ENCODE measurements at regions not wholly inside any gene's neighbourhood (a gene's known extent, or its start where the extent isn't known, plus 50 kb on each side); places are given as distances from the start of the nearest gene placed in this dataset.

DNA sequence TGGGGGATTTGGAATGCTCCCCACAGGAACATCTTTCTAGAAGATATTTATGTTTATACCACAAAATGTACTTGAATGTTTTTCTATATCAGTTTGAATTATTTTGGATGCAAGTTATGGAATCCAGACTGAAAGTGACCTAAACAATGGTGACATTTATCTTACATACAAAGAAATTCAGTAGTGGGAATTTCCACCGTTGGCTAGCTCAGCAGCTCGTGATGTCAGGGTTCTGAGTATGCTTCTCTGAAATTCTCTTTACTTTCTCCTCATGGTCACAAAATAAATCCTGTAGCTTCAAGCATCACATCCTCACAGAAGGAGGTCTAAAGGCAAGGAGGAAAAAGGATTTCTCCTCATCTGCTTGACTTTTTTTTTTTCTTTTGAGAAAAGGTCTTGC, 105.3 kb downstream of the AKAIN1 start:
- FAIRE-seq: no peak
- no peak for DNase-seq (ENCODE audit: insufficient read length, low spot score)

DNA sequence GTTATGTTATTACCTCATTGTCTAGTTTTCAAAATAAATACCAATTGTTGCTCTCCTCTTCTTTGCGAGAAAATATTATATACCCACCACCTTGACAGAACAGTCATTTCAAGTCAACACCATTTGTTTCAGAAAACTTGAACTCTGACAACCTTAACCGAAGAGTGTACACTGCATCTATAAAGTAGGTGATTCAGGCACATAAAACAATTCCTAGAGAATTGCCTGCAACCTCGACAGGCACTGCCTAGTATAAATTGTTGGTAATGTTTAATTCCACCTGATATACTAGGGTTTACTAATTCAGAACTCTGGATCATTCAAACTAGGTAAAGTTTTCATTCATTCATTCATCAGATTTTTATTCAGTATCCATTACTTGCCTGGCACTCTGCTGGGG, 121.8 kb downstream of the AKAIN1 start:
- FAIRE-seq: no peak

DNA sequence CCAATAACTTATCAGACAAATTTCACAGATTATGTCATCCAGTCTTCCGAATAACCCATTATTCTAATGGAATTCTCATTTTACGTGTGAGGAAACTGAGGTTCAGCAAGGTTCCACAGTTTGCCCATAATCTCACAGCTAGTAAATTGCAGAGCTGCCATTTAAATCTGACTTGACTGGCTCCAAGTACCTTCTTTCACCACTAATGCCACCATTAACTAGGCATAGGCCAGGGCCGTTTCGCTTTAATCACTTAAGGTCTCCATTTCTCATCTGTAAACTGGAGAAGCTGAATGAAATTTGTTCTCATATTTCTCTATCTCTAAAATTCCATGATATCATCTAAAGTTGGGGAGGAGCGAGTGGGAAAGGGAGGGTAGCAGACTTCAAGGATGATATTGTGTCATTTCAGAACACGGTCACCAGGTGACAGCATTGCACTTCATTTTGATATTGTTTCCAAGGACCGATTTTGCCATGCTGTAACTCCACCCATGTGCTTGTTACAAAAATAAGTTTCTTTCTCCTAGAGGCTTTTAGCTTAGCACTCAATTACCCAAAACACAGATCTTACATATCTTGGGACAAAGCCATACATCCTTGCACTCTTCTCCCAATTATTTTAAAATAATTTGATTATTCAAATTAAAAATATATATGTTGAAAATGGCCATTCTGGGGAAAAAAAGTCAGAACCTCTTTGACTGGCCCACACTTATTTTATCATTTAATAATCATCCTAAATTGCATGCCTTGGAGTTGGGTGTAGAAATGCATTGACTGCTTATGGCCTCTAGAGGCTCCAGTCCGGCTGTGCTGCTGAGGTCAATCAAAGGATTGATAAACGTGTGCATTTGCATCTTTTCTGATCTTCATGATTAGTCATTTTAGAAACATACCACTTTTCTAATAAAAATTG, 123.8 kb downstream of the AKAIN1 start:
- peak; percentile 6 for DNase-seq (ENCODE audit: insufficient read length, low spot score)
- no peak for FAIRE-seq

More for the DNA sequence above, 121.8 kb downstream of the AKAIN1 start:
- no peak for DNase-seq (ENCODE audit: insufficient read length, low spot score)

DNA sequence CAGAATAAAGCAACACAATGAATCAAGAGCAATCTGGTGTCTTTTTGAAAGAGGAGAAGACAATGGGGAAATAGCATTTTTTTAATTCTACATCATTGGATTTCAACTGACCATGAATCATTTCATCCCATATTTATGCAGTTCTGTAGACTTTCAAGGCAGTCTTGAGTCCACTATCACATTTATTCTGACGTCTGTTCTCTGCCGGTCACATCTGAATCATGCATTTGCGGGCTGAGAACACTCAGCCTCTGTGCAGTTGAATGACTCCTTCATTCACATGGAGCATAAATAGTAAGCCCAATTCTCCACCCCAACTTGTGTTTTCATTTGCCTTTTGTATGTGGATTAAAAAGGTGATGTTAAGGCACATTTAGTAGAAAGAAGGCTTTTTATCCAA, 128.2 kb downstream of the AKAIN1 start:
- no peak for FAIRE-seq
- no peak for DNase-seq (ENCODE audit: insufficient read length, low spot score)

DNA sequence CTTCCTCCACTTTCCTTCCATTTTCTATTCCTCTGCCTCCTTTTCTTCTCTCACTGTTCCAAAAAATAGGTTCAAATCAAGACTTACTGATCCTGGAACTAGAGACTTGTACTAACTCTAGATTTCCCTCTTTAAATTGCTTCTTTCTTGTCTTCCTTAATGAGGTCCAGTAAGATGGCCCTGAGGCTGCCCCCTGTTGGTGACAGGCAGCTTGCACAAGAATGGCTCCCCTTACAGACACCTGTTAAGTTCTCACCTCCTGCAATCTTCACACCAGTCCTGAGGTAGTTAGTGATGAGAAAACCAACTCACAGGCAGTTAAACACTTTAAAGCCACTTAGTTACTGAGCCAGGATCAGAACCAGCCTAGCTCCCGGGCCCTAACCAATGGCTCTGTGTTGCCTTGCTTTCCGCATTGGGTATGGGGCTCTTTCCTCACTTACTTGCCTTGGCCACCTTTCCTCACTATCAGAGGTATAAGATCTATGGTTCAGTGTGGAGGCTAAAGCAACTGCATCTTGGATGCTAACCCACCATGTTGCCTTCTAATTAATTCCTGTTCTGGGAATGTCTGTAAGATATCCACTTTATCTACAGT, 130.6 kb downstream of the AKAIN1 start:
- DNase-seq (ENCODE audit: insufficient read length, low spot score): no peak

DNA sequence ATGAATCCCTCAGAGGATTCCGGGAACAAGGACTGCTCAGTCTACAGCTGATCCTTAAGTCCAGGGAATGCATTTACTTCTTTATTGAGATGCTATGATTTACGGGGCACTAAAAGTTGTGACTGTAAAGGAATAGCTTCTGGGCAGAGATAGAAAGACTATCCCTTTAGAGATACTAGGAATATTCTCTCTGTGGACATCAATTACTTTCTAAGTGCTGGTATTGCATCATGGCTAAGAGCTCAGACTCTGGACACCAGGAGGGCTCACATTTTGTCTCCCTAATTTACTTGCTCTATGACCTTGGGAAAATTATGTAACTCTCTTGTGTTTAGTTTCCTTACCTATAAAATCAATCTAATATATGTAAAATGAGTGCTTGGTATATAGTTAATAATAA, 131.4 kb downstream of the AKAIN1 start:
- DNase-seq (ENCODE audit: insufficient read length, low spot score): no peak
- FAIRE-seq: no peak

More for the DNA sequence above, 130.6 kb downstream of the AKAIN1 start:
- FAIRE-seq: no peak

DNA sequence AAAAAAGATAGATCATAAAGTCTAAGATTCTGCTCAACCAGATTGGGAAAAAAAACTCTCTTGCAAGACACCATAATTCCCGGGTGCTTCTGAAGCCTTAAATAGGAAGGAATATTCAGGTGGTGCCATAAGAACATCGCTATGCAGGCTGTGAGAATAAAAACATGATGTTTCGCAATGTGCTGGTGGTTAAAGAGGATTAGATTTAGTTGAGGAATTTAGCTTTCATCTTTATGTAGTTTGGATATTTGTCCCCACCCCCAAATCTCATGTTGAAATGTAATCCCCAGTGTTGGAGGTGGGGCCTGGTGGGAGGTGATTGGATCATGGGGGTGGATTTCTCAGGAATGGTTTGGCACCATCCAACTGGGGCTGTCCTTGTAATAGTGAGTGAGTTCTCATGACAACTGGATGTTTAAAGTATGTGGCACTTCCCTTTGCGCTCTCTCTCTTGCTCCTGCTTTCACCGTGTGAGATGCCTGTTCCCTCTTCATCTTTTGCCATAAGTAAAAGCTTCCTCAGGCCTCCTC, 132.2 kb downstream of the AKAIN1 start:
- FAIRE-seq (no peak), DNase-seq (ENCODE audit: insufficient read length, low spot score) (no peak)

DNA sequence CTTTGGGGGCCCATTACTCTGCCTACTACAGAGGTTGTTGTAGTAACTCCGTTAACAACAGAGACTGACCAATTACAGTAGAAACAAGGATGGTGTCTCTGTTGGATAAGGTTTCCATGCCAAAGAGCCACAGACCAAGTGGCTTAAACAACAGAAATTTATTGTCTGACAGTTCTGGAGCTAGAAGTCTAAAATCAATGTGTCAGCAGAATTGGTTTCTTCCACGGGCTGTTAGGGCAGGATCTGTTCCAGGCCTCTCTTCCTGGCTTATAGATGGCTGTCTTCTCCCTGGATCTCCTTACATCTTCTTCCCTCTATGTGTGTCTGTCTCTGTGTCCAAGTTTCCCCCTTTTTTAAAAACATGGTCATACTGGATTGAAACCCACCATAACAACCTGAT, 135.3 kb downstream of the AKAIN1 start:
- no peak for DNase-seq (ENCODE audit: insufficient read length, low spot score)
- no peak for FAIRE-seq

DNA sequence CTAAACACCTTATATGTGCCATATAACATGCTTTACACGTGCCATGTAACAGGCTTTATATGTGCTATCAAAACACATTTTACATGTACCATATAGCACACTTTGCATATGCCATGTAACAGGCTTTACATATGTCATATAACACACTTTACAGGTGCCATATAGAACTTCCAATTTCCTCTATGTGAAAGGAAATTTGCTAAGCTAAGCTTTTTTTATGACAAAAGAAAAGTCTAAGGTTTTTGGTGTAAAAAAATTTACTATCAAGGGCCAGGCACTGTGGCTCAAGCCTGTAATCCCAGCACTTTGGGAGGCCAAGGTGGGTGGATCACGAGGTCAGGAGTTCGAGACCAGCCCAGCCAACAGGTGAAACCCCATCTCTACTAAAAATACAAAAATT, 136.5 kb downstream of the AKAIN1 start:
- FAIRE-seq (no peak), DNase-seq (ENCODE audit: insufficient read length, low spot score) (no peak)

DNA sequence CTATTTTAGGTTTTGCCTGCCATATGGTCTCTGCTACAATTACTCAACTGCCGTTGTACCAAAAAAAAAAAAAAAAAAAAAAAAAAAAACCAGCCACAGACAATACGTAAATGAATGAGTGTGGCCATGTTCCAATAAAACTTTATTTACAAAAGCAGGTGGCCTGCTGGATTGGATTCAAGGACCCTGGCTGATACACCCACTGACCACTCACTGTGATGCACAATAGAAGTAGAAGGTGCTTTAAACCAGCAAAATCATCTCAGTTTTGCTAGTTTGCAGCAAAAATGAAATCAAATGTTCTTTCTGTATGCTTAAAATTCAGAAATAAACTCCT, 137.4 kb downstream of the AKAIN1 start:
- DNase-seq (ENCODE audit: insufficient read length, low spot score) (no peak), FAIRE-seq (no peak)

DNA sequence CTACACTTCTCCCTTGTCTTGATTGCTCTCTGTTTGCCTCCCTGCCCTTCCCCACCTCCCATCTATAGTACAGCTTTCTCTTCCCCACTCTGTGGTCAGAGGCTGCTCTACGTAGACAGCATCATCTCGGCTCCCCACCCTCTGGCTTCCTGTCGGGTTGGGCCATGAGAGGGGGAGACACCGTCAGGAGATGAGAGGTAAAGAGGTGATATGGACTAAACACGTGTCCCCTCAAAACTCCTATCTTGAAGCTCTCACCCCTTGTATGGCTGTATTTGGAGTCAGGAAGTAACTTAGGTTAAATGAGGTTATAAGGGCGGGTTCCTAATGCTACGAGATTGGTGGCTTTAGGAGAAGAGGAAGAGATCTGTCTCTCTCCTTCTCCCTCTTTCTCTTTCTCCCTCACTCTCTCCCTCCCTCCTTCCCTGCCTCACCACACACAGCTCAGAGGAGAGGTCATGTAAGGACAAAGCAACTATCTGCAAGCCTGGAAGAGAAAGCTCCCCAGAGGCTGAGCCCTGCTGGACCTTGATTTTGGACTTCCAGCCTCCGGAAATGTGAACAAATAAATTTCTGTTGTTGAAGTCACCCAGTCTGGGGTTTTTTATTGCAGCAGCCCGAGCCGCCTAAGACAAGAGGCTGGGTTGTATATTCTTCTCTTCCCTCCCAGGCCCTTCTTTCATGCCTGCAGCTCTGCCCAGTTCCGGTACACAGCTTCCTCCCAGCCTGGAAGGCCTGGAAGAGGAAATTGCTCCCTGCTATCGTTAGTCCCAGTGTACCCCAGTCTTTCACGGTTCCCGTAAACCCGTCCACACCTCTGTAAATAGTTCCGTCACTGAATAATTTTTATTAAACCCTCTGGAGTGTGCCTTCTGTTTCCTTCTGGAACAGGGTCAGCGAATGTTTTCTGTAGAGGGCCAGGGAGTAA, 138.0 kb downstream of the AKAIN1 start:
- DNase-seq (ENCODE audit: insufficient read length, low spot score): no peak
- no peak for FAIRE-seq

DNA sequence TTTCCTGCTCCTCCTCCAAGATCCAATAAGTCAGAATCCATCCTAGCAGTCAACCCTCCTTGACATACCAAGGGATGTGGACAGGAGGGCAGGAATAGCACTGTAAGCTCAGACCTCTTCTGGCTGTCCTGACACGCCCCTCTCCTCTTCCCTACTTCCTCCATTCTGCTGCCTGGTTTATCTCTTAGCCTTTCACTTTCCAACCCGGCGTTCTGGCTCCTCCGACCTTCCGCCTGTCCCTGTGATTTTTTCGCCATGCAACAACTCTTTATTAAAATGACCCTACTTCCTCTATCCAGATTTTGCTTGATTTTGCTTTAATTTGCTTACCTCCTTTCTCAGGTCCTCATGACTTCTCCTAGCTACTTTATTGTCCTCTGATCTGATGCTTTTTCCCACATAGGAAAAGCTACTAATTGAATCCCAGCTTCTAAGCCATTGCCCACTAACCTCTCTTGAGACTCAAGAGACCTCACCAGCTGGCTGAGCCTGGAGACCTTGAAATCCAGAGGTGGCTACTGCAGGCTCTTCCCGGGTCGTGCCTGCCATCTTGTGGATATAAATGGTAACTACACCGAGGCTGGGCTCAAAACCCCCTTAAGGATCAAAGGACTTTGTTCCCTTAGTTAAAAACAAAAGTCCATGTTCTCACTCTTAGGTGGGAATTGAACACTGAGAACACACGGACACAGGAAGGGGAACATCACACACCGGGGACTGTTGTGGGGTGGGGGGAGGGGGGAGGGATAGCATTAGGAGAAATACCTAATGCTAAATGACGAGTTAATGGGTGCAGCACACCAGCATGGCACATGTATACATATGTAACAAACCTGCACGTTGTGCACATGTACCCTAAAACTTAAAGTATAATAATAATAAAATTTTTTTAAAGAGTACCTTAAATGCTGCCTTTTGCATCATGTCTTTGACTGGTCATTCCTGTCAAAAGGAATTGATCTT, 139.4 kb downstream of the AKAIN1 start:
- FAIRE-seq (no peak), DNase-seq (ENCODE audit: insufficient read length, low spot score) (peak; percentile 21)

DNA sequence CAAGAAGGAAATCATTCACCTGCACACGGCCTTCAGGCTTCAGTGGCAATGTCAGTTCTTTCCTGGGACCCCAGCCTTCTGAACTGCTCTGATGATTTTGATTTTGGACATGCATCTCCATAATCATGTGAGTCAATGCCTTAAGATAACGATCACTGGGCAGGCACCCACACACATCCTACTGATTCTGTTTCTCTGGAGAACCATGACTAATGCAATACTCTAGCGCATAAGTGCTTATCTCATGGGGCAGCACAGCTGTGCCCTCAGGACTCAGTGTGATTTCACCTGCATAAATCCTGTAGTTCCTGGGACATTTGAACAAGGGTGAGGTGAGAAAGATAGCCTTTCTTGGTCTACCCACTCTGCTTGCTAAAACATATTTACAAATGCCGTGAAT, 144.6 kb downstream of the AKAIN1 start:
- no peak for DNase-seq (ENCODE audit: insufficient read length, low spot score)
- no peak for FAIRE-seq

DNA sequence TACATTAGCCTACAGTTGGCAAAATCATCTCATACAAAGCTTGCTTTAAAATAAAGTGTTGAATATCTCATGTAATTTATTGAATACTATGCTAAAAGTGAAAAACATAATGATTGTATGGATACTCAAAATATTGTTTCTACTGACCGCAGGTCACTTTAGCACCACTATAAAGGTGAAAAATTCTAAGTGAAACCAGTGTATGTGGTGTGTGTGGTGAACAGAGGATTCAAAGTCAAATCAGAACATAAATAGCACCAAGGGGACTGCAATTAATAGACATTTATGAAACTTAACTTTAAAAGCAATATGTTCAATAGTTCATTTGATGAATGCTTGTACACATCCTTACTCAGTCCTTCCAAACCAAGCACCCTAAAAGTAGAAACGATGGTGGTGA, 145.8 kb downstream of the AKAIN1 start:
- FAIRE-seq: no peak
- DNase-seq (ENCODE audit: insufficient read length, low spot score): no peak

DNA sequence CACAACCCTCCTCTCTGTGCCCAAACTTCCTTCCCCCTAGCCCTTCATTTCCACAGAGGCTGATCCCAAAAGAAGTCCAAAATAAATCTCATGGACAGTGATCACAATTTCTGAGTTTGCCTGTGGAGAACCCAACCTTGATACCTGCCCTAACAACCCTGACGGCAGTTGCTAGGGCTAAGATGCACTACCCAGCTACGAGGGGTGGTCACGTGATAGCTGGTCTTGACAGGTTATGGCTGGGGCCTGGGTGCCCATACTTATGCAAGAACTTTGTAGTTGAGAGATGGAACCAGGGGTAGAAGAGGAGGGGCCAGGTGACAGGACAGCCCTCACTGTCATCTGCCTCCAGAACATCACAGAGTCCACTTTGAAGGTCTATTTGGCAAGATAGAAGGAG, 147.9 kb downstream of the AKAIN1 start:
- FAIRE-seq: no peak
- no peak for DNase-seq (ENCODE audit: insufficient read length, low spot score)

DNA sequence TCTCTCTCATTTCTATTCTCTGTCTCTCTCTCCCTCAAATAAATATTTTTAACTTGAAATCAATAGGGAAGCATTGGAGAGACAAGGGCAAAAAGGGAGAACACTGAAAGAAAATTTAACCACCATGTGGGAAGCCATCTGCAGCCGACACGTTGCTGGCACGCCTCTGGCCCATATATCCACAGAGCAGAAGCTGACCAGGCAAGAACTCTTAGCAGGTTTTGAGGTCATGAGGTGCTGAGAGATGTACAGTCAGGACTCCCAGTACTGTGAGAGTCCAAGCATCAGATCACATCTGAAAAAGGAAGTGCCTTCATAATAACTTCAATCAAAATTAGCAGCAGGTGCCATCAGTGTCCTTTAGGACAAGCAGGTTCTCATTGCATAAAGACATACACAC, 156.6 kb downstream of the AKAIN1 start:
- DNase-seq (ENCODE audit: insufficient read length, low spot score) (no peak), FAIRE-seq (no peak)

DNA sequence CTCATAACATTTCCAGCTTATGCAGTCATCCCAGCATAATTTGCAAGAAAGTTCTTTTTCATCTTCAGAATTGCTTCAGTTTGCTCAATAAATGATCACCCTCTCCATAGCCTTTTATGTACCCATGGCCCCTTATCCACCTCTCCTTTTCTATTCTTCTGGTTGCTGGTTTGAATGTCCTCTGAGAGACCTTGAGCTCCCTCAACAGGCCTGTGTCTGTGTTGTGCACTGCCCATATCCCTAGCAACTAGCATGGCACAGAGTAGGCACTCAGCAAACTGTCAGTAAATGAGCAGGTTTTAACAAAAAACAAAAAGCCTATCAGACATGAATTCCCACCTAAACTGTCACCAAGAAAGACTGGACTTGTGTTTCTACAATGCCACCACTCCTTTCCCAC, 160.5 kb downstream of the AKAIN1 start:
- FAIRE-seq (no peak), DNase-seq (ENCODE audit: insufficient read length, low spot score) (no peak)

DNA sequence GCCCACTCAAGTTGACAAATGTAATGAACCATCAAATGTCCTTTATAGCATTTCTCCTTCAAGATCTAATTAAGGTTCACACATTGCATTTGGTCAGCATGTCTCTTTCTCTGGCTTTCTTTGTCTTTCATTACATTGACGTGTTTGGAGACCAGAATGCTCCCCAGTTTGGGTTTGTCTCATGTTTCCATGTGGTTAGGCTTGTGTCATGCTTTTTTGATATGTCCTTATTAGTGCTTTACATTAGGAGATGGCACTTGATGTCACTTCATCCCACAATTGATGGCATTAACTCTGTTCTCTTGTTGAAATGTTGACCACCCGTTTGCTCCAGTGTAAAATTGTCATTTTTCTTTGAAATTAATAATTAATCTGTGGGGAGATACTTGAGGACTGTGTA, 165.8 kb downstream of the AKAIN1 start:
- no peak for DNase-seq (ENCODE audit: insufficient read length, low spot score)
- FAIRE-seq: no peak

DNA sequence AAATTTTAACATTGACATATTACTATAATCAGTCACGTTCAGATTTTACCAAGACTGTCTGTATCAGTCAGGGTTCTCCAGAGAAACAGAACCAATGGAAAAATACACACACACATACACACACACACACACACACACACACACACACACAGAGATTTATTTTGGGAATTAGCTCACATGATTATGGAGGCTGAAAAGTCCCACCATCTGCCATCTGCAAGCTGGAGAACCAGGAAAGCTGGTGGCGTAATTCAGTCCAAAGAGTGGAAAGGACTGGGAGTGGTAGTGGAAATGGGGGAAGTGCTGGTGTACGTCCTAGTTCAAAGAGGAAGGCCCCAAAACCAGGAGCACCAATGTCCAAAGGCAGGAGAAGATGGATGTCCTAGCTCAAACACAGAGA, 166.4 kb downstream of the AKAIN1 start:
- no peak for FAIRE-seq
- DNase-seq (ENCODE audit: insufficient read length, low spot score): no peak

DNA sequence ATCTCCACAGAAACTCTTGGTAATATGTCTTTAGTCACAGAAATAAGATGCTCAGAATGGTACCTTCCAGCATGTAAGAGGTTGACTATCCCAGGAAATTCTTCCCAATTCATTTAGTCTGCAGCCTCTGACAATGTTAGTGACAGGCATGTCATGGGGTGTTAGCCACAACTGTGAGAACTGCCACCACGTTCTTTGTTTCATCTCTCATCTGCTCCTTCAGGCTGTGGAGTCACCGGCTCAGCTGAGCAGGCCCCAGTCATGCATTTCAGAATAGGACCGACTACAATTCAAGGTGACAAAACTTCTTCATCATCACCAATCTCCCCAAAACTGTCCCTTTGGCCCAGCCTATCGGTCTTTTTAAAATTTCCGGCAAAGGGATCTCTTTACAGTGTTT, 167.5 kb downstream of the AKAIN1 start:
- no peak for DNase-seq (ENCODE audit: insufficient read length, low spot score)
- FAIRE-seq: no peak
